Colonic mucosa (tissue), 4 donors: ENCODE measurements at regions not wholly inside any gene's neighbourhood (a gene's known extent, or its start where the extent isn't known, plus 50 kb on each side); places are given as distances from the start of the nearest gene placed in this dataset.

Experiments
- DNase-seq: peaks from one replicate; pipeline ENCODE4 v3.0.0-alpha.2; 2020
- H3K27ac ChIP-seq: fragments of 200-600 bp; one replicate; pipeline ENCODE4 v1.8.0; 2021
- H3K27me3 ChIP-seq: fragments of 200-600 bp; one replicate; pipeline ENCODE4 v1.8.0; 2021
- H3K36me3 ChIP-seq: fragments of 200-600 bp; one replicate; pipeline ENCODE4 v1.8.0; 2021
- H3K4me1 ChIP-seq: fragments of 200-600 bp; one replicate; pipeline ENCODE4 v1.8.0; 2021; ENCODE audit warnings: mild to moderate bottlenecking
- H3K4me3 ChIP-seq: fragments of 200-600 bp; one replicate; pipeline ENCODE4 v1.8.0; 2021
- H3K9ac ChIP-seq, 2 donors: one replicate each; pipeline ENCODE4 v1.7.0; 2013; ENCODE audit warnings: control low read depth in 2 of 2, low read depth in 2 of 2, low read length in 2 of 2
- H3K9me3 ChIP-seq: fragments of 200-600 bp; one replicate; pipeline ENCODE4 v1.8.0; 2021
- intact Hi-C: fragments of 100-400 bp; cut with DNase I; formaldehyde crosslinking; loops from one replicate; pipeline ENCODE4 v1.14.1; 2022
- TF ChIP-seq, protein P1 (sequence below): fragments of 200-600 bp; IDR thresholded peaks from one replicate; pipeline ENCODE4 v1.8.0; 2022; ENCODE audit warnings: antibody characterized with exemption, mild to moderate bottlenecking
- donor health status: healthy.
- donor health status: DM: no; HTN: no; CAD: no.
- donor health status: DM: no; HTN: no; CAD: no.

DNA sequence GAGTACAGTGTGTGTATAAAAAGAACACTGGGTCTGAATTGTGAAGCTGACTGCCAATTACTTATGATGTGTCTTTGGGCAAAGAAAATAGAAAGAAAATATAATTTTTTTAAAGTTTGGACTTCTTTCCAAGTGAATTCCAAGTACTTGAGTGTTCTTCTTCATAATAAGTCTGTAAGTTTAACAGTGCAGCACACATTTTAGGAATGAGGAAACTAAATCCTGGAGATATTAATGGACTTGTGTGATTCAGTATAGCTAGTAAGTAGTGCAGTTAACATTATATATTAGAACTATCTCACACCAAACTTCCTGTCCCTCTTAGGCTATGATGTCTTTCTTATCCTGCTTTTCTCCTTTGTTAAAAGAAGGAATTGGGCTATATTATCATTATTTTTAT is 1953.8 kb downstream of the MAT2B start:
- intact Hi-C loops, result no loop called here
- no peaks in the 10 kb centered on the region for H3K9me3 ChIP-seq
- TF ChIP-seq, protein P1, sequence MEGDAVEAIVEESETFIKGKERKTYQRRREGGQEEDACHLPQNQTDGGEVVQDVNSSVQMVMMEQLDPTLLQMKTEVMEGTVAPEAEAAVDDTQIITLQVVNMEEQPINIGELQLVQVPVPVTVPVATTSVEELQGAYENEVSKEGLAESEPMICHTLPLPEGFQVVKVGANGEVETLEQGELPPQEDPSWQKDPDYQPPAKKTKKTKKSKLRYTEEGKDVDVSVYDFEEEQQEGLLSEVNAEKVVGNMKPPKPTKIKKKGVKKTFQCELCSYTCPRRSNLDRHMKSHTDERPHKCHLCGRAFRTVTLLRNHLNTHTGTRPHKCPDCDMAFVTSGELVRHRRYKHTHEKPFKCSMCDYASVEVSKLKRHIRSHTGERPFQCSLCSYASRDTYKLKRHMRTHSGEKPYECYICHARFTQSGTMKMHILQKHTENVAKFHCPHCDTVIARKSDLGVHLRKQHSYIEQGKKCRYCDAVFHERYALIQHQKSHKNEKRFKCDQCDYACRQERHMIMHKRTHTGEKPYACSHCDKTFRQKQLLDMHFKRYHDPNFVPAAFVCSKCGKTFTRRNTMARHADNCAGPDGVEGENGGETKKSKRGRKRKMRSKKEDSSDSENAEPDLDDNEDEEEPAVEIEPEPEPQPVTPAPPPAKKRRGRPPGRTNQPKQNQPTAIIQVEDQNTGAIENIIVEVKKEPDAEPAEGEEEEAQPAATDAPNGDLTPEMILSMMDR, result no peak

DNA sequence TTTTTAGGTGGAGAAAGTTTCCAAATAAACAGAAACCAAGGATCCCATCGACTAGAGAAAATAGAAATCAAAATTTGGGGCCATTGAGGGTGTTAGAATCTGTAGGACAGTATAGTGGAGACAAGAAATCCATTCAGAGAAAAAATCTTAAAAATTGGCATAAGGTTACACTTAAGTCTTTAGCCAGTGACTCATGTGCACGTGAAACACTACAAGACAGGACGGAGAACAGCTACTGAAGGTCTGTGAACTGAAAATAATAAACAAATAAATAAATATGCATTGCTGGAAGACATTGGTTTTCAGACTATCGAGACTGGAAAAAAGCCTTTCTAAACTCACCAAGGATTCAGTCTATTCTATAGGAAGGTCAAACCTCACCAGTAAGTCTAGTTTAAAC is 1955.5 kb downstream of the MAT2B start:
- intact Hi-C loops, result no loop called here
- Histone ChIP-seq H3K4me3 (no peak overlapping the region), H3K9ac (no peak overlapping the region), H3K27ac (no peak overlapping the region), H3K4me1 (no peaks in the 10 kb centered on the region), H3K9me3 (no peaks in the 10 kb centered on the region), H3K36me3 (no peaks in the 10 kb centered on the region), H3K27me3 (no peaks in the 10 kb centered on the region)
- no peak for DNase-seq
- TF ChIP-seq, protein P1, result no peak

More for the DNA sequence above, 1953.8 kb downstream of the MAT2B start:
- no peak for DNase-seq
- H3K9ac ChIP-seq, result no peak overlapping the region
- no peak overlapping the region for H3K27ac ChIP-seq
- H3K27me3 ChIP-seq, result no peaks in the 10 kb centered on the region
- H3K4me3 ChIP-seq, result no peak overlapping the region
- no peaks in the 10 kb centered on the region for H3K4me1 ChIP-seq
- H3K36me3 ChIP-seq, result no peaks in the 10 kb centered on the region

DNA sequence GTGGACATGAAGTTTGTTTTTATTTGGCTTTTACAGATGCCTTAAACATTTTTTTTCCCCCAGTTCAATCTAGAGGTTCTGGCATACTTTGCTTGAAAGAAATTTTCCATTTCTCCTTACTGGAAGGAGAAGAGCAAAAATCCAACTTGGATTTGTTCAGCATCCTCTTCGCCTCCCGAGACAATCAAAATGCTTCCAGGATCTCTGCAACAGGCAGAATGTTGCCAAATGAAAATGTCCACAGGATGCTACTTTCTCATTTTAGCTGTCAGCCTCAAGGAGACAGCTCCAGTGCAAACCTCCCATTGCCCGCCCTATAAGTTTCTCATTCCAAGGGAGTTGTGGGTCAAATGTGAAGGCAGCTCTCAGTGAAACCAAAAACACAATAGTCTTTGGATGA is 1972.1 kb downstream of the MAT2B start:
- Histone ChIP-seq H3K36me3 (no peaks in the 10 kb centered on the region), H3K4me3 (no peak overlapping the region), H3K27me3 (no peaks in the 10 kb centered on the region), H3K9me3 (no peaks in the 10 kb centered on the region), H3K4me1 (no peaks in the 10 kb centered on the region), H3K27ac (no peak overlapping the region), H3K9ac (no peak overlapping the region)
- no peak for DNase-seq
- TF ChIP-seq, protein P1, result no peak
- intact Hi-C loops, result no loop called here

DNA sequence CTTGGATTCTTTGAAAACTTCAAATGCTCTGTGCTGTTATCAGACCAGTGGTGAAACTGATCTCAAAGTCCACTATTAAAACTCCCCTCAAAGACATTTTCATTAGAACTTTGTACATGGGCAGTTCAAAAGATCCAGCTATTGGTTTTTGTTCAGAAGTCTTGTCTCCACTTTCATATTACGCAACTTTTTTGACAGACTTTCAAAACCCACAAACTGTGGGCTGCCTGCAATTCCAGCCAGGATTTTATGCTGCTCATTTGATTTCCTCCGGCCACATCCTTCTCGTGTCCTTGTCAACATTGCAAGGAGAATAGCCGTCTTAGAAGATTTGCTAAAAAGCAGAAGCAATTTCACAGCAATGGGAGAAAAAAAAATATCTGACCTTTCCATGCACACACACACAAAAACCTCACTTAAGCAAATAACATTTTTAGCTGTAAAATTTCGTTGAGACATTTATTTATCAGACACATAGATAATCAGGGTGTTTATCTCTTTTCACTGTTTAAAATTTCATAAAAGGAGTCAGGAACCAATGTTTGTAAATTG is 1990.5 kb downstream of the MAT2B start:
- DNase-seq, result no peak
- intact Hi-C loops, result no loop called here
- no peaks in the 10 kb centered on the region for H3K36me3 ChIP-seq
- TF ChIP-seq, protein P1, result no peak
- no peak overlapping the region for H3K9ac ChIP-seq
- no peaks in the 10 kb centered on the region for H3K4me1 ChIP-seq
- no peak overlapping the region for H3K27ac ChIP-seq
- no peaks in the 10 kb centered on the region for H3K27me3 ChIP-seq
- H3K4me3 ChIP-seq, result no peak overlapping the region
- no peaks in the 10 kb centered on the region for H3K9me3 ChIP-seq

DNA sequence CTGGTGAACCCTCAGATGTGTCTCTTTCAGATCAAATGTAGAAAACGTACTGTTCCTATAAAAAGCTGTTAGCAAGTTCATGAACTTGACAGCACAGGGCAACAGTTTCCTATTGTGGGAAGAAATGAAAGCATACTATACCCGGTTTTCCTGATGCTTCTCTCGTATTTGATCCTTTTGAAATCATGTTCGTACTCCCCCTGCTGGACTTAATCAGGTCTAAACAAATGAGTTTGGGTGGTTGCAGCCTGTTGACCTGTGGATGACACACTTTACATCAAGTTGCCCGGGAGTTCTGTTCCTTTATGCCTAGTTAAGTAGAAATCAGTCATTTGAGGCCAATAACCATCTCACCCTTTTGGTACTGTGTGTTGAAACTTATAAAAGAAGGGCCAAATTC is 1992.3 kb downstream of the MAT2B start:
- Histone ChIP-seq H3K4me1 (no peaks in the 10 kb centered on the region), H3K9me3 (no peaks in the 10 kb centered on the region), H3K27ac (no peak overlapping the region), H3K36me3 (no peaks in the 10 kb centered on the region), H3K9ac (no peak overlapping the region), H3K27me3 (no peaks in the 10 kb centered on the region), H3K4me3 (no peak overlapping the region)
- DNase-seq, result no peak
- intact Hi-C loops, result no loop called here
- TF ChIP-seq, protein P1, result no peak
